Neural cell (in vitro differentiated cells): ENCODE measurements at regions not wholly inside any gene's neighbourhood (a gene's known extent, or its start where the extent isn't known, plus 50 kb on each side); places are given as distances from the start of the nearest gene placed in this dataset.

ENCODE experiments used
- H2AFZ ChIP-seq: fragments of 200-600, 300-800 bp; sonication (generic), shearing (Covaris generic); 2 replicates; pipeline ENCODE4 v1.6.0; 2014; ENCODE audit warnings: low read depth, mild to moderate bottlenecking, antibody characterized with exemption, low read length, moderate library complexity
- H3F3A ChIP-seq: fragments of 200-600 bp; shearing (Covaris generic); 2 replicates; pipeline ENCODE4 v1.6.1; 2016; ENCODE audit warnings: mild to moderate bottlenecking, moderate library complexity, mixed read lengths, antibody characterized with exemption, low read length; ENCODE audit not compliant: insufficient read depth, poor library complexity, severe bottlenecking
- H3K27ac ChIP-seq: fragments of 200-600, 300-800 bp; sonication (generic), shearing (Covaris generic); 2 replicates; pipeline ENCODE4 v1.5.1; 2014; ENCODE audit warnings: mild to moderate bottlenecking, low read length, moderate library complexity
- H3K27me3 ChIP-seq: fragments of 300-800, 200-600 bp; sonication (generic), shearing (Covaris generic); 2 replicates; pipeline ENCODE4 v1.6.0; 2014; ENCODE audit warnings: mild to moderate bottlenecking, low read depth, low read length, moderate library complexity; ENCODE audit not compliant: insufficient read depth
- H3K36me3 ChIP-seq: fragments of 300-800, 200-600 bp; sonication (generic), shearing (Covaris generic); 2 replicates; pipeline ENCODE4 v1.5.1; 2014; ENCODE audit warnings: mild to moderate bottlenecking, antibody characterized with exemption, low read length, moderate library complexity; ENCODE audit not compliant: insufficient read depth
- H3K4me2 ChIP-seq: fragments of 300-800, 200-600 bp; sonication (generic), shearing (Covaris generic); 2 replicates; pipeline ENCODE4 v1.6.0; 2014; ENCODE audit warnings: mild to moderate bottlenecking, low read length
- H3K4me3 ChIP-seq: fragments of 300-800, 200-600 bp; sonication (generic), shearing (Covaris generic); 2 replicates; pipeline ENCODE4 v1.5.1; 2014; ENCODE audit warnings: mild to moderate bottlenecking, low read length, moderate library complexity
- H3K79me2 ChIP-seq: fragments of 200-600 bp; shearing (Covaris generic); replicated peaks from 2 replicates; pipeline ENCODE4 v1.6.0; 2014; ENCODE audit warnings: mild to moderate bottlenecking, low read length, moderate library complexity; ENCODE audit not compliant: insufficient read depth
- H3K9ac ChIP-seq: fragments of 300-800, 200-600 bp; sonication (generic), shearing (Covaris generic); 2 replicates; pipeline ENCODE4 v1.6.1; 2016; ENCODE audit warnings: mild to moderate bottlenecking, low read length, mixed read lengths
- H3K9me2 ChIP-seq: fragments of 200-600 bp; shearing (Covaris generic); 2 replicates; pipeline ENCODE4 v1.6.1; 2016; ENCODE audit warnings: mild to moderate bottlenecking, low read length, mixed read lengths; ENCODE audit not compliant: insufficient read depth
- H3K9me3 ChIP-seq: fragments of 200-600, 300-800 bp; sonication (generic), shearing (Covaris generic); 2 replicates; pipeline ENCODE4 v1.6.1; 2016; ENCODE audit warnings: mild to moderate bottlenecking, mixed run types, low read length, moderate library complexity, mixed read lengths
- H4K20me1 ChIP-seq: fragments of 200-600 bp; shearing (Covaris generic); 2 replicates; pipeline ENCODE4 v1.6.1; 2016; ENCODE audit warnings: mild to moderate bottlenecking, mixed run types; ENCODE audit not compliant: insufficient read depth
- CTCF ChIP-seq: fragments of 450-650 bp; IDR thresholded peaks from 2 replicates; pipeline ENCODE4 v1.5.1; 2014; ENCODE audit warnings: antibody characterized with exemption, mild to moderate bottlenecking, moderate library complexity; ENCODE audit not compliant: poor library complexity, severe bottlenecking
- EP300 ChIP-seq: fragments of 450-650 bp; conservative IDR thresholded peaks from 2 replicates; pipeline ENCODE4 v1.6.1; 2014; ENCODE audit warnings: antibody characterized with exemption, mild to moderate bottlenecking, moderate library complexity; ENCODE audit not compliant: poor library complexity, severe bottlenecking
- EZH2 ChIP-seq: fragments of 200-600, 300-800 bp; shearing (Covaris generic), sonication (generic); IDR thresholded peaks from 2 replicates; pipeline ENCODE4 v1.6.1; 2014; ENCODE audit warnings: antibody characterized with exemption, low read length, borderline replicate concordance, mild to moderate bottlenecking; ENCODE audit not compliant: insufficient read depth, poor library complexity, severe bottlenecking
- MXI1 ChIP-seq: fragments of 450-650 bp; conservative IDR thresholded peaks from 2 replicates; pipeline ENCODE4 v1.6.1; 2014; ENCODE audit warnings: antibody characterized with exemption, mild to moderate bottlenecking; ENCODE audit not compliant: poor library complexity, severe bottlenecking
- POLR2AphosphoS5 ChIP-seq: IDR thresholded peaks from 2 replicates; pipeline ENCODE4 v1.6.1; 2012
- RAD21 ChIP-seq: fragments of 450-650 bp; conservative IDR thresholded peaks from 2 replicates; pipeline ENCODE4 v1.6.1; 2014; ENCODE audit warnings: antibody characterized with exemption, mild to moderate bottlenecking, moderate library complexity
- SMC3 ChIP-seq: fragments of 450-650 bp; conservative IDR thresholded peaks from 2 replicates; pipeline ENCODE4 v1.6.1; 2014; ENCODE audit warnings: antibody characterized with exemption, mild to moderate bottlenecking, moderate library complexity; ENCODE audit not compliant: poor library complexity
- TAF1 ChIP-seq: IDR thresholded peaks from 2 replicates; pipeline ENCODE4 v1.6.1; 2012; ENCODE audit warnings: low read depth
- TF ChIP-seq, protein P1 (sequence below): IDR thresholded peaks from 2 replicates; pipeline ENCODE4 v1.6.1; 2012; ENCODE audit warnings: borderline replicate concordance

- no peaks in the 10 kb centered on the region for H3K36me3 ChIP-seq
- H3K9me2 ChIP-seq: no peaks in the 10 kb centered on the region
- H3F3A ChIP-seq: no peaks in the 10 kb centered on the region
- no peak overlapping the region for H3K9ac ChIP-seq
- H3K9me3 ChIP-seq: no peaks in the 10 kb centered on the region
- H2AFZ ChIP-seq: no peak overlapping the region
- H3K4me2 ChIP-seq: no peak overlapping the region
- no peaks in the 10 kb centered on the region for H3K79me2 ChIP-seq
- TF ChIP-seq, protein P1, sequence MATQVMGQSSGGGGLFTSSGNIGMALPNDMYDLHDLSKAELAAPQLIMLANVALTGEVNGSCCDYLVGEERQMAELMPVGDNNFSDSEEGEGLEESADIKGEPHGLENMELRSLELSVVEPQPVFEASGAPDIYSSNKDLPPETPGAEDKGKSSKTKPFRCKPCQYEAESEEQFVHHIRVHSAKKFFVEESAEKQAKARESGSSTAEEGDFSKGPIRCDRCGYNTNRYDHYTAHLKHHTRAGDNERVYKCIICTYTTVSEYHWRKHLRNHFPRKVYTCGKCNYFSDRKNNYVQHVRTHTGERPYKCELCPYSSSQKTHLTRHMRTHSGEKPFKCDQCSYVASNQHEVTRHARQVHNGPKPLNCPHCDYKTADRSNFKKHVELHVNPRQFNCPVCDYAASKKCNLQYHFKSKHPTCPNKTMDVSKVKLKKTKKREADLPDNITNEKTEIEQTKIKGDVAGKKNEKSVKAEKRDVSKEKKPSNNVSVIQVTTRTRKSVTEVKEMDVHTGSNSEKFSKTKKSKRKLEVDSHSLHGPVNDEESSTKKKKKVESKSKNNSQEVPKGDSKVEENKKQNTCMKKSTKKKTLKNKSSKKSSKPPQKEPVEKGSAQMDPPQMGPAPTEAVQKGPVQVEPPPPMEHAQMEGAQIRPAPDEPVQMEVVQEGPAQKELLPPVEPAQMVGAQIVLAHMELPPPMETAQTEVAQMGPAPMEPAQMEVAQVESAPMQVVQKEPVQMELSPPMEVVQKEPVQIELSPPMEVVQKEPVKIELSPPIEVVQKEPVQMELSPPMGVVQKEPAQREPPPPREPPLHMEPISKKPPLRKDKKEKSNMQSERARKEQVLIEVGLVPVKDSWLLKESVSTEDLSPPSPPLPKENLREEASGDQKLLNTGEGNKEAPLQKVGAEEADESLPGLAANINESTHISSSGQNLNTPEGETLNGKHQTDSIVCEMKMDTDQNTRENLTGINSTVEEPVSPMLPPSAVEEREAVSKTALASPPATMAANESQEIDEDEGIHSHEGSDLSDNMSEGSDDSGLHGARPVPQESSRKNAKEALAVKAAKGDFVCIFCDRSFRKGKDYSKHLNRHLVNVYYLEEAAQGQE: no peak
- TF ChIP-seq TAF1 (no peak), POLR2AphosphoS5 (no peak), CTCF (no peak), RAD21 (no peak), EZH2 (no peak), MXI1 (no peak), EP300 (no peak), SMC3 (no peak)
- no peaks in the 10 kb centered on the region for H4K20me1 ChIP-seq
- H3K27ac ChIP-seq: no peak overlapping the region
- no peak overlapping the region for H3K4me3 ChIP-seq
- H3K27me3 ChIP-seq: no peaks in the 10 kb centered on the region
Observed at GRCh38 chrX:69063486-69063885, 101.8 kb downstream of the PJA1 start.

- Histone ChIP-seq H3K27me3 (no peaks in the 10 kb centered on the region), H2AFZ (no peak overlapping the region), H3K27ac (no peak overlapping the region), H3K4me3 (no peak overlapping the region), H3K9ac (no peak overlapping the region), H3K36me3 (no peaks in the 10 kb centered on the region), H3F3A (no peaks in the 10 kb centered on the region), H3K79me2 (no peaks in the 10 kb centered on the region), H4K20me1 (no peaks in the 10 kb centered on the region), H3K4me2 (no peak overlapping the region), H3K9me2 (no peaks in the 10 kb centered on the region), H3K9me3 (no peaks in the 10 kb centered on the region)
- TF ChIP-seq SMC3 (no peak), EP300 (no peak), MXI1 (no peak), POLR2AphosphoS5 (no peak), TAF1 (no peak), RAD21 (no peak), CTCF (no peak)
- TF ChIP-seq, protein P1: no peak
Observed at GRCh38 chrX:69062493-69062892, 102.8 kb downstream of the PJA1 start.
